Transverse colon (tissue), 4 donors: ENCODE measurements at regions not wholly inside any gene's neighbourhood (a gene's known extent, or its start where the extent isn't known, plus 50 kb on each side); places are given as distances from the start of the nearest gene placed in this dataset.
"Not testable (repeated sequence)": the region's sequence is repeated elsewhere in the genome, so short reads cannot be mapped to it uniquely, and the experiment has no call there.

ENCODE experiments used
- DNase-seq: peaks from one replicate; pipeline ENCODE4 v3.0.0-alpha.2; 2019
- H3K27ac ChIP-seq, 4 donors: fragments of 200-600 bp; sonication (generic); 2 replicates each; pipeline ENCODE4 v1.5.1; 2016 to 2018; ENCODE audit warnings: inconsistent platforms in 4 of 4
- H3K27me3 ChIP-seq: fragments of 200-600 bp; sonication (generic); 2 replicates; pipeline ENCODE4 v1.5.1; 2017; ENCODE audit warnings: inconsistent platforms
- H3K36me3 ChIP-seq, 4 donors: fragments of 200-600 bp; sonication (generic); 2 replicates each; pipeline ENCODE4 v1.5.1; 2017 to 2019; ENCODE audit warnings: inconsistent platforms in 4 of 4
- H3K4me1 ChIP-seq, 4 donors: fragments of 200-600 bp; sonication (generic); 2 replicates each; pipeline ENCODE4 v1.5.1; 2017 to 2020; ENCODE audit warnings: inconsistent platforms in 4 of 4
- H3K4me3 ChIP-seq, 4 donors: fragments of 200-600 bp; sonication (generic); 1 replicate in 1 of 4; 2 replicates in 3 of 4; pipeline versions ENCODE4 v1.5.1 to v1.6.1; 2017 to 2019; ENCODE audit warnings: inconsistent platforms in 4 of 4
- H3K9me3 ChIP-seq, 2 donors: fragments of 200-600 bp; sonication (generic); 2 replicates each; pipeline ENCODE4 v1.5.1; 2017 to 2019; ENCODE audit warnings: inconsistent platforms in 2 of 2
- EP300 ChIP-seq: sonication (generic); formaldehyde crosslinking; IDR thresholded peaks from one replicate; pipeline ENCODE4 v1.6.1; 2017; ENCODE audit warnings: antibody characterized with exemption, low read depth
- POLR2A ChIP-seq: fragments of 450-650 bp; IDR thresholded peaks from one replicate; pipeline ENCODE4 v1.6.1; 2016; ENCODE audit warnings: antibody characterized with exemption, mild to moderate bottlenecking, moderate library complexity
- POLR2AphosphoS5 ChIP-seq, 3 donors: sonication (generic); formaldehyde crosslinking; IDR thresholded peaks; one replicate each; pipeline ENCODE4 v1.6.1; 2016; ENCODE audit warnings: antibody characterized with exemption in 3 of 3
- WGBS, 2 donors: methylation state at CpG; one replicate each; pipeline ENCODE4 v1.1.5; 2018; ENCODE audit warnings: low coverage in 1 of 2; 5-methylcytosine and 5-hydroxymethylcytosine counted together
- in situ Hi-C, 4 donors: fragments of 200-750 bp; cut with MboI; loops; one replicate each; pipeline versions ENCODE4 v1.15.0 to v1.15.1; 2017; ENCODE audit warnings: low sequenced_read_pairs in 3 of 4, low pct_ligation_motif_present in 1 of 4, low pct_unique_long_range_greater_than_20kb in 1 of 4
- intact Hi-C: fragments of 100-400 bp; cut with DNase I; formaldehyde crosslinking; loops from one replicate; pipeline ENCODE4 v1.15.1; 2023; ENCODE audit warnings: low total_unique reads
- TF ChIP-seq, protein P1 (sequence below), 5 experiments: fragments of 200-600 bp in 3 of 5; fragments of 450-650 bp in 2 of 5; sonication (generic) in 3 of 5; IDR thresholded peaks; 1 replicate in 2 of 5; 2 replicates in 3 of 5; pipeline ENCODE4 v1.5.1; 2016 to 2017; ENCODE audit warnings: antibody characterized with exemption in 5 of 5, inconsistent platforms in 3 of 5, mild to moderate bottlenecking in 2 of 5, moderate library complexity in 1 of 5

- DNase-seq, result no peak
- H3K9me3 ChIP-seq, result no peaks in the 10 kb centered on the region
- H3K27ac ChIP-seq, result no peak overlapping the region
- no peaks in the 10 kb centered on the region for H3K36me3 ChIP-seq
- in situ Hi-C loops, result no loop called here
- peaks cover 0 to 36% (median 13%) of the 10 kb centered on the region in 4 donors for H3K4me1 ChIP-seq
- TF ChIP-seq POLR2A (no peak), POLR2AphosphoS5 (IDR thresholded peaks at IDR 0.05) (no peak), EP300 (no peak)
- TF ChIP-seq, protein P1, sequence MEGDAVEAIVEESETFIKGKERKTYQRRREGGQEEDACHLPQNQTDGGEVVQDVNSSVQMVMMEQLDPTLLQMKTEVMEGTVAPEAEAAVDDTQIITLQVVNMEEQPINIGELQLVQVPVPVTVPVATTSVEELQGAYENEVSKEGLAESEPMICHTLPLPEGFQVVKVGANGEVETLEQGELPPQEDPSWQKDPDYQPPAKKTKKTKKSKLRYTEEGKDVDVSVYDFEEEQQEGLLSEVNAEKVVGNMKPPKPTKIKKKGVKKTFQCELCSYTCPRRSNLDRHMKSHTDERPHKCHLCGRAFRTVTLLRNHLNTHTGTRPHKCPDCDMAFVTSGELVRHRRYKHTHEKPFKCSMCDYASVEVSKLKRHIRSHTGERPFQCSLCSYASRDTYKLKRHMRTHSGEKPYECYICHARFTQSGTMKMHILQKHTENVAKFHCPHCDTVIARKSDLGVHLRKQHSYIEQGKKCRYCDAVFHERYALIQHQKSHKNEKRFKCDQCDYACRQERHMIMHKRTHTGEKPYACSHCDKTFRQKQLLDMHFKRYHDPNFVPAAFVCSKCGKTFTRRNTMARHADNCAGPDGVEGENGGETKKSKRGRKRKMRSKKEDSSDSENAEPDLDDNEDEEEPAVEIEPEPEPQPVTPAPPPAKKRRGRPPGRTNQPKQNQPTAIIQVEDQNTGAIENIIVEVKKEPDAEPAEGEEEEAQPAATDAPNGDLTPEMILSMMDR (IDR thresholded peaks at IDR 0.05), result no peak
- H3K27me3 ChIP-seq, result no peaks in the 10 kb centered on the region
- 86 to 89% methylated on average over 3 to 4 of the region's 4 CpGs for WGBS, 2 donors
- H3K4me3 ChIP-seq, result no peak overlapping the region
- intact Hi-C loops, result no loop called here
These were observed 158.7 kb downstream of the SOX4 start for GRCh38 chr6:21752054-21752811.

GRCh38 chr6:21753241-21754108 is 159.9 kb downstream of the SOX4 start:
- 40 to 48% methylated on average over 3 to 11 of the region's 11 CpGs for WGBS, 2 donors
- no peak for TF ChIP-seq EP300
- no peak for TF ChIP-seq POLR2AphosphoS5 (IDR thresholded peaks at IDR 0.05)
- TF ChIP-seq POLR2A, result no peak
- TF ChIP-seq, protein P1 (IDR thresholded peaks at IDR 0.05), result no peak
- intact Hi-C loops, result no loop called here
- Histone ChIP-seq H3K27me3 (no peaks in the 10 kb centered on the region), H3K27ac (peak overlapping the region in 2 of 4 donors; percentile 31 to 35), H3K4me1 (peaks cover 0 to 30% (median 11%) of the 10 kb centered on the region in 4 donors), H3K36me3 (no peaks in the 10 kb centered on the region), H3K9me3 (no peaks in the 10 kb centered on the region), H3K4me3 (no peak overlapping the region)
- no peak for DNase-seq
- in situ Hi-C loops, result no loop called here

DNA sequence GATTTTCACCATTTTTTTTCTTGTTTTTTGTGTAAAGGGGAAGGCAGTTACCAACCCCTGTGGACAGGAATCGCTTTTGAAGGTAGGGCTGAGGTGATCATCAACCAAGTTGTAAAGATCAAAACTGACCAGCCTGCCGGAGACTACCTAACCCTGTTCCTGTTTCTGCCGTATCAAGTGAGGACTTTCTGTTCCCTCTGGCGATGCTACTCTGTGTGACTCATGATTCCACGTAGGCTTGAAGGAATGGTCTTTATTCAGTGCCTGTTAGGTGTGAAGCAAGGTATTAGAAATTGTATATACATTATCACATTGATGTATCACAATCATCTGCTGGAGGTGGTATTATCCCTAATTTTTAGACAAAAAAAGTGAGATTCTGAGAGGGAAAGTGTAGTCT is 161.3 kb downstream of the SOX4 start:
- Histone ChIP-seq H3K27ac (no peak overlapping the region), H3K9me3 (no peaks in the 10 kb centered on the region), H3K4me1 (peaks cover 0 to 21% (median 7%) of the 10 kb centered on the region in 4 donors), H3K27me3 (no peaks in the 10 kb centered on the region), H3K4me3 (no peak overlapping the region), H3K36me3 (no peaks in the 10 kb centered on the region)
- intact Hi-C loops (no loop called here), in situ Hi-C loops (no loop called here)
- DNase-seq, result no peak
- TF ChIP-seq EP300, result peak; percentile 29
- TF ChIP-seq, protein P1 (IDR thresholded peaks at IDR 0.05), result no peak
- WGBS, 2 donors, result 64 to 72% methylated on average over 5 of the region's 5 CpGs

DNA sequence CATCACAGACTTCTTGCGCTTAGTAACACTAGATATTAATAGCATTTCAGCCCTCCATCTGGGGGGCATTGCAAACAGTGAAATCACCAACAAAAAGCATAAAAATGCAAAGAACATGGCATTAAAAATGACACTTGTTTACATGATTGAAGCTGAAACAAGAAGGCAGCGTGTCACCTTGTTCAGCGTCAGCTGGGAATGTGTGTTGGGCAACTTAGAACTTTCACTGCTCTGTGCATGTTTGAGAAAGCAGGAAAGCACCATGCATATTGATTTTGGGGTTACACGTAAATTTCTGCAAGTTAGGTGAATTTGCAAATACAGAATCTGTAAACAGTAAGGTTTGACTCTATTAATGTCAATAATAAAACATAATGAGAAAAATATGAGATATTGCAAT is 162.9 kb downstream of the SOX4 start:
- Histone ChIP-seq H3K27me3 (no peaks in the 10 kb centered on the region), H3K27ac (no peak overlapping the region), H3K4me1 (peaks cover 0 to 21% (median 7%) of the 10 kb centered on the region in 4 donors), H3K4me3 (no peak overlapping the region), H3K9me3 (no peaks in the 10 kb centered on the region), H3K36me3 (no peaks in the 10 kb centered on the region)
- no peak for TF ChIP-seq EP300
- in situ Hi-C loops, result no loop called here
- no peak for DNase-seq
- intact Hi-C loops, result no loop called here
- 80 to 92% methylated on average over 4 of the region's 4 CpGs for WGBS, 2 donors

DNA sequence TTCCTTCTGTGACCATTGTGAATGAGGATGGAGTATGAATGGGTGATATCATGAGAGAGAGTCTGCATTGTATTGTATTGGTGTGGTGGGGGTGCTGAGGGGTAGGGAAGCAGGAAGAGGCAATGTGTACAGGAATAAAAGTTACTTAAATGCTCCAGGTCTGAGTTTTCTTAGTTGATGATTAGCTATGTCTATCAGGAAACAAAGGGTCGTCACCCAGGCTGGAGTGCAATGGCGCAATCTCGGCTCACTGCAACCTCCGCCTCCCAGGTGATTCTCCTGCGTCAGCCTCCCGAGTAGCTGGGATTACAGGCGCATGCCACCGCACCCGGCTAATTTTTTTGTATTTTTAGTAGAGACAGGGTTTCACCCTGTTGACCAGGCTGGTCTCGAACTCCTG is 163.8 kb downstream of the SOX4 start:
- 83 to 85% methylated on average over 4 to 10 of the region's 10 CpGs for WGBS, 2 donors
- in situ Hi-C loops, intact Hi-C loops, DNase-seq, H3K9me3 ChIP-seq, H3K27me3 ChIP-seq, H3K4me3 ChIP-seq, H3K36me3 ChIP-seq, H3K27ac ChIP-seq: not testable (repeated sequence)
- H3K4me1 ChIP-seq, result peaks cover 0 to 21% (median 7%) of the 10 kb centered on the region in 4 donors
